SK-N-SH (cell line): ENCODE measurements at regions not wholly inside any gene's neighbourhood (a gene's known extent, or its start where the extent isn't known, plus 50 kb on each side); places are given as distances from the start of the nearest gene placed in this dataset.

Source experiments
- EZH2phosphoT487 ChIP-seq: fragments of 200-600 bp; sonication (generic); IDR thresholded peaks from 2 replicates; pipeline ENCODE4 v1.6.1; 2017; ENCODE audit warnings: low read depth, mixed run types, mild to moderate bottlenecking, antibody characterized with exemption, moderate library complexity, borderline replicate concordance
- GABPA ChIP-seq: IDR thresholded peaks from 2 replicates; pipeline ENCODE4 v1.4.0; 2012; ENCODE audit warnings: low read depth, mild to moderate bottlenecking
- JUND ChIP-seq: IDR thresholded peaks from 2 replicates; pipeline ENCODE4 v1.4.0; 2012
- POLR2AphosphoS5 ChIP-seq: IDR thresholded peaks from 2 replicates; pipeline ENCODE4 v1.6.1; 2012; ENCODE audit warnings: low read depth, low read length
- RCOR1 ChIP-seq: fragments of 150-350 bp; IDR thresholded peaks from 2 replicates; pipeline ENCODE4 v1.6.1; 2017; ENCODE audit warnings: antibody characterized with exemption, low read length
- RXRA ChIP-seq: IDR thresholded peaks from 2 replicates; pipeline ENCODE4 v1.4.0; 2012; ENCODE audit warnings: low read depth, mild to moderate bottlenecking, borderline replicate concordance
- TCF12 ChIP-seq: IDR thresholded peaks from 2 replicates; pipeline ENCODE4 v1.4.0; 2012
- YY1 ChIP-seq: IDR thresholded peaks from 2 replicates; pipeline ENCODE4 v1.4.0; 2012; ENCODE audit warnings: low read depth, mild to moderate bottlenecking
- TF ChIP-seq, protein P1 (sequence below): fragments of 200-600 bp; sonication (generic); IDR thresholded peaks from 2 replicates; pipeline ENCODE4 v1.6.1; 2017; ENCODE audit warnings: antibody characterized with exemption, mild to moderate bottlenecking, moderate library complexity
- TF ChIP-seq, protein P2 (sequence below): IDR thresholded peaks from 2 replicates; pipeline ENCODE4 v1.4.0; 2012; ENCODE audit warnings: low read depth
- TF ChIP-seq, protein P3 (sequence below): IDR thresholded peaks from 2 replicates; pipeline ENCODE4 v1.4.0; 2012; ENCODE audit warnings: low read depth, borderline replicate concordance
- TF ChIP-seq, protein P4 (sequence below): IDR thresholded peaks from 2 replicates; pipeline ENCODE4 v1.6.1; 2012; ENCODE audit warnings: mild to moderate bottlenecking, low read depth, low read length, moderate library complexity

DNA sequence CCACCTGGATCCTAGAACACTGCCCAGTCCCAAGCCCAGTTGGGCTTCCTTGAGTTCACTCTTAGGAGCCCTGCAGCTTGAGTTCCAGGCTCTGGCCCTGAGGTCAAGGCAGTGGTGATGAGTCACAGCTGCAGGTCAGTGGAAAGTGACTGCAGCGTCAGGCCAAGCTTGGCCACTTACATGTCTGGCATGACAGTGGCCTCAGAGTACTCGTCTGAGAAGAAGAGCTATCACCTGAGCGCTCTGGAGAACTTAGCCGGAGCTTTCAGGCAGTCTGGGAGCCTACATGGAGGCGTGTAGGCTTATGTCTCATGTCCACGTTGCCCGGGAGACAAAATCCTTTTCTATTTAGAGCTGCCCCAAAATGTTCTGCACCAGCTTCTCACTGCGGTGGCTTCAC, 75.6 kb downstream of the ARL6IP4 start:
- TF ChIP-seq JUND (no peak), YY1 (no peak), GABPA (no peak), EZH2phosphoT487 (no peak), RCOR1 (no peak), TCF12 (no peak), POLR2AphosphoS5 (no peak), RXRA (no peak)
- TF ChIP-seq, protein P1, sequence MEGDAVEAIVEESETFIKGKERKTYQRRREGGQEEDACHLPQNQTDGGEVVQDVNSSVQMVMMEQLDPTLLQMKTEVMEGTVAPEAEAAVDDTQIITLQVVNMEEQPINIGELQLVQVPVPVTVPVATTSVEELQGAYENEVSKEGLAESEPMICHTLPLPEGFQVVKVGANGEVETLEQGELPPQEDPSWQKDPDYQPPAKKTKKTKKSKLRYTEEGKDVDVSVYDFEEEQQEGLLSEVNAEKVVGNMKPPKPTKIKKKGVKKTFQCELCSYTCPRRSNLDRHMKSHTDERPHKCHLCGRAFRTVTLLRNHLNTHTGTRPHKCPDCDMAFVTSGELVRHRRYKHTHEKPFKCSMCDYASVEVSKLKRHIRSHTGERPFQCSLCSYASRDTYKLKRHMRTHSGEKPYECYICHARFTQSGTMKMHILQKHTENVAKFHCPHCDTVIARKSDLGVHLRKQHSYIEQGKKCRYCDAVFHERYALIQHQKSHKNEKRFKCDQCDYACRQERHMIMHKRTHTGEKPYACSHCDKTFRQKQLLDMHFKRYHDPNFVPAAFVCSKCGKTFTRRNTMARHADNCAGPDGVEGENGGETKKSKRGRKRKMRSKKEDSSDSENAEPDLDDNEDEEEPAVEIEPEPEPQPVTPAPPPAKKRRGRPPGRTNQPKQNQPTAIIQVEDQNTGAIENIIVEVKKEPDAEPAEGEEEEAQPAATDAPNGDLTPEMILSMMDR, result no peak
- TF ChIP-seq, protein P2, sequence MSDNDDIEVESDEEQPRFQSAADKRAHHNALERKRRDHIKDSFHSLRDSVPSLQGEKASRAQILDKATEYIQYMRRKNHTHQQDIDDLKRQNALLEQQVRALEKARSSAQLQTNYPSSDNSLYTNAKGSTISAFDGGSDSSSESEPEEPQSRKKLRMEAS, result no peak
- TF ChIP-seq, protein P3, sequence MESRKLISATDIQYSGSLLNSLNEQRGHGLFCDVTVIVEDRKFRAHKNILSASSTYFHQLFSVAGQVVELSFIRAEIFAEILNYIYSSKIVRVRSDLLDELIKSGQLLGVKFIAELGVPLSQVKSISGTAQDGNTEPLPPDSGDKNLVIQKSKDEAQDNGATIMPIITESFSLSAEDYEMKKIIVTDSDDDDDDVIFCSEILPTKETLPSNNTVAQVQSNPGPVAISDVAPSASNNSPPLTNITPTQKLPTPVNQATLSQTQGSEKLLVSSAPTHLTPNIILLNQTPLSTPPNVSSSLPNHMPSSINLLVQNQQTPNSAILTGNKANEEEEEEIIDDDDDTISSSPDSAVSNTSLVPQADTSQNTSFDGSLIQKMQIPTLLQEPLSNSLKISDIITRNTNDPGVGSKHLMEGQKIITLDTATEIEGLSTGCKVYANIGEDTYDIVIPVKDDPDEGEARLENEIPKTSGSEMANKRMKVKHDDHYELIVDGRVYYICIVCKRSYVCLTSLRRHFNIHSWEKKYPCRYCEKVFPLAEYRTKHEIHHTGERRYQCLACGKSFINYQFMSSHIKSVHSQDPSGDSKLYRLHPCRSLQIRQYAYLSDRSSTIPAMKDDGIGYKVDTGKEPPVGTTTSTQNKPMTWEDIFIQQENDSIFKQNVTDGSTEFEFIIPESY, result no peak
- TF ChIP-seq, protein P4, sequence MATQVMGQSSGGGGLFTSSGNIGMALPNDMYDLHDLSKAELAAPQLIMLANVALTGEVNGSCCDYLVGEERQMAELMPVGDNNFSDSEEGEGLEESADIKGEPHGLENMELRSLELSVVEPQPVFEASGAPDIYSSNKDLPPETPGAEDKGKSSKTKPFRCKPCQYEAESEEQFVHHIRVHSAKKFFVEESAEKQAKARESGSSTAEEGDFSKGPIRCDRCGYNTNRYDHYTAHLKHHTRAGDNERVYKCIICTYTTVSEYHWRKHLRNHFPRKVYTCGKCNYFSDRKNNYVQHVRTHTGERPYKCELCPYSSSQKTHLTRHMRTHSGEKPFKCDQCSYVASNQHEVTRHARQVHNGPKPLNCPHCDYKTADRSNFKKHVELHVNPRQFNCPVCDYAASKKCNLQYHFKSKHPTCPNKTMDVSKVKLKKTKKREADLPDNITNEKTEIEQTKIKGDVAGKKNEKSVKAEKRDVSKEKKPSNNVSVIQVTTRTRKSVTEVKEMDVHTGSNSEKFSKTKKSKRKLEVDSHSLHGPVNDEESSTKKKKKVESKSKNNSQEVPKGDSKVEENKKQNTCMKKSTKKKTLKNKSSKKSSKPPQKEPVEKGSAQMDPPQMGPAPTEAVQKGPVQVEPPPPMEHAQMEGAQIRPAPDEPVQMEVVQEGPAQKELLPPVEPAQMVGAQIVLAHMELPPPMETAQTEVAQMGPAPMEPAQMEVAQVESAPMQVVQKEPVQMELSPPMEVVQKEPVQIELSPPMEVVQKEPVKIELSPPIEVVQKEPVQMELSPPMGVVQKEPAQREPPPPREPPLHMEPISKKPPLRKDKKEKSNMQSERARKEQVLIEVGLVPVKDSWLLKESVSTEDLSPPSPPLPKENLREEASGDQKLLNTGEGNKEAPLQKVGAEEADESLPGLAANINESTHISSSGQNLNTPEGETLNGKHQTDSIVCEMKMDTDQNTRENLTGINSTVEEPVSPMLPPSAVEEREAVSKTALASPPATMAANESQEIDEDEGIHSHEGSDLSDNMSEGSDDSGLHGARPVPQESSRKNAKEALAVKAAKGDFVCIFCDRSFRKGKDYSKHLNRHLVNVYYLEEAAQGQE, result no peak
